ENCODE measurements at regions not wholly inside any gene's neighbourhood (a gene's known extent, or its start where the extent isn't known, plus 50 kb on each side); places are given as distances from the start of the nearest gene placed in this dataset.

DNA sequence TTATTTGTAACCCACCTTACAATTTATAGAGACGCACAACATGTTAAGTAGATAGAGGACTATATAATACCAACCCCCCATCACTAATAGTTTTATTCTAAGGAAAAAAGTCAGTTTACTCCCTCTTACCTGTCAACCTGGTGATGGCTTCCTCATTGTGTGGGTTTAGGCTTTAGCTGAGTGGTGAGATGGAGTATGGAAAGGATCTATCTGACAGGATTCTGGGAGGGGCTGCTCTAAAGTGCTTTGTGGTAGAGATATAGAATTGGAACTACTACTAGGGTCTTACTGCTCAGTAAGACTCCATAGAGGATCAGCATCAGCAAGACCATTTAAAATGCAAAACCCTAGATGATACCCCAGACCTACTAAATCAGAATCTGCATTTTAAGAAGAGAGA, 82.1 kb upstream of the IFNE start:
- TF ChIP-seq, protein P1, sequence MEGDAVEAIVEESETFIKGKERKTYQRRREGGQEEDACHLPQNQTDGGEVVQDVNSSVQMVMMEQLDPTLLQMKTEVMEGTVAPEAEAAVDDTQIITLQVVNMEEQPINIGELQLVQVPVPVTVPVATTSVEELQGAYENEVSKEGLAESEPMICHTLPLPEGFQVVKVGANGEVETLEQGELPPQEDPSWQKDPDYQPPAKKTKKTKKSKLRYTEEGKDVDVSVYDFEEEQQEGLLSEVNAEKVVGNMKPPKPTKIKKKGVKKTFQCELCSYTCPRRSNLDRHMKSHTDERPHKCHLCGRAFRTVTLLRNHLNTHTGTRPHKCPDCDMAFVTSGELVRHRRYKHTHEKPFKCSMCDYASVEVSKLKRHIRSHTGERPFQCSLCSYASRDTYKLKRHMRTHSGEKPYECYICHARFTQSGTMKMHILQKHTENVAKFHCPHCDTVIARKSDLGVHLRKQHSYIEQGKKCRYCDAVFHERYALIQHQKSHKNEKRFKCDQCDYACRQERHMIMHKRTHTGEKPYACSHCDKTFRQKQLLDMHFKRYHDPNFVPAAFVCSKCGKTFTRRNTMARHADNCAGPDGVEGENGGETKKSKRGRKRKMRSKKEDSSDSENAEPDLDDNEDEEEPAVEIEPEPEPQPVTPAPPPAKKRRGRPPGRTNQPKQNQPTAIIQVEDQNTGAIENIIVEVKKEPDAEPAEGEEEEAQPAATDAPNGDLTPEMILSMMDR (IDR thresholded peaks at IDR 0.05): no peak
- no peak for TF ChIP-seq POLR2A (IDR thresholded peaks at IDR 0.05)
